IMR-90 (cell line): ENCODE measurements at regions not wholly inside any gene's neighbourhood (a gene's known extent, or its start where the extent isn't known, plus 50 kb on each side); places are given as distances from the start of the nearest gene placed in this dataset.
A peak's percentile ranks its signal among the peaks of the same experiment; 100 is the strongest.

Experiments
- ATAC-seq: fragments of 200-7000 bp; cut with Tn5 transposase; 2 replicates; pipeline ENCODE4 v1.9.1; 2020; ENCODE audit warnings: low read depth, mild to moderate bottlenecking, moderate library complexity
- BruUV-seq: library from RNA; stranded (reverse); fragments of 400-500 nt; replicated peaks from 2 replicates; lab custom pipeline; 2021; lab: Mats Ljungman, UMichigan
- CTCF ChIA-PET: fragments of 300-600 bp; formaldehyde crosslinking; extraction: SDS; loops from one replicate; lab custom pipeline; 2021; ENCODE audit warnings: antibody characterized with exemption; lab: Yijun Ruan, JAX
- POLR2A ChIA-PET: fragments of 300-600 bp; sonication (Branson Sonifier 250); formaldehyde crosslinking; loops from one replicate; lab custom pipeline; 2022; ENCODE audit warnings: antibody characterized with exemption; ENCODE audit not compliant: unreplicated experiment; lab: Charles Lee
- DNase-seq: peaks from one replicate; pipeline ENCODE4 v3.0.0; 2013
- H2AFZ ChIP-seq: replicated peaks from 2 replicates; pipeline ENCODE3; 2013; ENCODE audit warnings: low read length, mild to moderate bottlenecking; ENCODE audit not compliant: poor library complexity
- H2AK5ac ChIP-seq: 2 replicates; pipeline ENCODE4 v1.6.1; 2013; ENCODE audit warnings: low read depth, low read length, inconsistent platforms
- H2AK9ac ChIP-seq: replicated peaks from 2 replicates; pipeline ENCODE3; 2013; ENCODE audit warnings: mild to moderate bottlenecking, low read depth, low read length, moderate library complexity; ENCODE audit not compliant: poor library complexity
- H2BK120ac ChIP-seq: 2 replicates; pipeline ENCODE4 v1.6.1; 2013; ENCODE audit warnings: low read depth, low read length, inconsistent platforms
- H2BK15ac ChIP-seq: 3 replicates; pipeline ENCODE4 v1.6.1; 2013; ENCODE audit warnings: low read depth, low read length, inconsistent platforms
- H2BK20ac ChIP-seq: 2 replicates; pipeline ENCODE4 v1.6.1; 2013; ENCODE audit warnings: low read depth, mild to moderate bottlenecking, inconsistent platforms, low read length, moderate library complexity
- H2BK5ac ChIP-seq: 2 replicates; pipeline ENCODE4 v1.6.1; 2013; ENCODE audit warnings: mild to moderate bottlenecking, low read depth, low read length, inconsistent platforms; ENCODE audit not compliant: poor library complexity, severe bottlenecking
- H3K14ac ChIP-seq: replicated peaks from 2 replicates; pipeline ENCODE4 v1.6.1; 2013; ENCODE audit warnings: low read depth, low read length, inconsistent platforms
- H3K18ac ChIP-seq: 2 replicates; pipeline ENCODE4 v1.6.1; 2013; ENCODE audit warnings: low read depth, low read length, control low read depth
- H3K23ac ChIP-seq: 2 replicates; pipeline ENCODE4 v1.6.1; 2013; ENCODE audit warnings: low read depth, low read length, inconsistent platforms
- H3K27ac ChIP-seq: 2 replicates; pipeline ENCODE4 v1.5.1; 2013; ENCODE audit warnings: mild to moderate bottlenecking, control low read depth, low read length; ENCODE audit not compliant: insufficient read depth
- H3K27me3 ChIP-seq: 2 replicates; pipeline ENCODE4 v1.6.1; 2013; ENCODE audit warnings: low read length; ENCODE audit not compliant: control insufficient read depth, insufficient read depth
- H3K36me3 ChIP-seq: 2 replicates; pipeline ENCODE4 v1.6.1; 2013; ENCODE audit warnings: low read length, mixed read lengths; ENCODE audit not compliant: control insufficient read depth, insufficient read depth
- H3K4ac ChIP-seq: 2 replicates; pipeline ENCODE4 v1.6.1; 2013; ENCODE audit warnings: low read depth, low read length, inconsistent platforms
- H3K4me1 ChIP-seq: 2 replicates; pipeline ENCODE4 v1.6.1; 2013; ENCODE audit warnings: low read length, mixed read lengths; ENCODE audit not compliant: control insufficient read depth, insufficient read depth
- H3K4me2 ChIP-seq: 2 replicates; pipeline ENCODE4 v1.6.1; 2013; ENCODE audit warnings: low read depth, mild to moderate bottlenecking, control low read depth, low read length, moderate library complexity
- H3K4me3 ChIP-seq: 2 replicates; pipeline ENCODE4 v1.5.1; 2013; ENCODE audit warnings: low read depth, mild to moderate bottlenecking, control low read depth, low read length, moderate library complexity; ENCODE audit not compliant: insufficient read depth
- H3K56ac ChIP-seq: 2 replicates; pipeline ENCODE4 v1.6.1; 2013; ENCODE audit warnings: low read length, inconsistent platforms; ENCODE audit not compliant: insufficient read depth; ENCODE audit errors: extremely low read depth
- H3K79me1 ChIP-seq, 2 experiments: 2 replicates each; pipeline ENCODE4 v1.6.1; 2013; ENCODE audit warnings: low read length in 2 of 2, inconsistent platforms in 1 of 2, low read depth in 1 of 2
- H3K9ac ChIP-seq: 2 replicates; pipeline ENCODE4 v1.6.1; 2013; ENCODE audit warnings: low read depth, low read length, control low read depth
- H3K9me1 ChIP-seq: 2 replicates; pipeline ENCODE4 v1.6.1; 2013; ENCODE audit warnings: low read length, inconsistent platforms; ENCODE audit not compliant: insufficient read depth
- H3K9me3 ChIP-seq: 2 replicates; pipeline ENCODE4 v1.6.1; 2013; ENCODE audit warnings: low read length; ENCODE audit not compliant: control insufficient read depth, insufficient read depth
- H4K20me1 ChIP-seq: 2 replicates; pipeline ENCODE4 v1.6.1; 2013; ENCODE audit warnings: low read length, inconsistent platforms; ENCODE audit not compliant: insufficient read depth
- H4K5ac ChIP-seq: 2 replicates; pipeline ENCODE4 v1.6.1; 2013; ENCODE audit warnings: mild to moderate bottlenecking, low read depth, low read length, control low read depth
- H4K8ac ChIP-seq, 2 experiments: 2 replicates each; pipeline ENCODE4 v1.6.1; 2013; ENCODE audit warnings: low read depth in 2 of 2, low read length in 2 of 2, control low read depth in 1 of 2, inconsistent platforms in 1 of 2
- H4K91ac ChIP-seq: 2 replicates; pipeline ENCODE4 v1.6.1; 2013; ENCODE audit warnings: low read depth, low read length, inconsistent platforms; ENCODE audit not compliant: insufficient read depth
- CHD1 ChIP-seq: IDR thresholded peaks from 2 replicates; pipeline ENCODE4 v1.6.1; 2012; ENCODE audit warnings: low read depth, low read length, improper control_type of control experiment
- FOS ChIP-seq: fragments of 150-350 bp; IDR thresholded peaks from 2 replicates; pipeline ENCODE4 v1.6.1; 2016; ENCODE audit warnings: low read depth, low read length
- MAFK ChIP-seq: IDR thresholded peaks from 2 replicates; pipeline ENCODE4 v1.6.1; 2012; ENCODE audit warnings: low read depth, low read length, improper control_type of control experiment
- MXI1 ChIP-seq: IDR thresholded peaks from 2 replicates; pipeline ENCODE4 v1.6.1; 2012; ENCODE audit warnings: low read depth, mild to moderate bottlenecking, low read length, moderate library complexity, borderline replicate concordance
- POLR2A ChIP-seq: IDR thresholded peaks from 2 replicates; pipeline ENCODE4 v1.6.1; 2012; ENCODE audit warnings: mild to moderate bottlenecking, low read depth, low read length
- RAD21 ChIP-seq: IDR thresholded peaks from 2 replicates; pipeline ENCODE4 v1.6.1; 2012; ENCODE audit warnings: low read length, improper control_type of control experiment
- RCOR1 ChIP-seq: IDR thresholded peaks from 2 replicates; pipeline ENCODE4 v1.6.1; 2012; ENCODE audit warnings: mild to moderate bottlenecking, low read length, improper control_type of control experiment; ENCODE audit not compliant: insufficient replicate concordance
- RFX5 ChIP-seq: IDR thresholded peaks from 2 replicates; pipeline ENCODE4 v1.8.0; 2012; ENCODE audit warnings: low read depth, mild to moderate bottlenecking, low read length, moderate library complexity
- SMC3 ChIP-seq: fragments of 150-350 bp; IDR thresholded peaks from 2 replicates; pipeline ENCODE4 v1.6.1; 2016; ENCODE audit warnings: low read depth, mild to moderate bottlenecking, antibody characterized with exemption, low read length, moderate library complexity
- WGBS, 2 experiments: methylation state at CpG; one replicate each; pipeline versions ENCODE4 v1.1.5 to v1.1.7; 2013; ENCODE audit warnings: missing lambda C conversion rate in 2 of 2; ENCODE audit not compliant: insufficient read length in 1 of 2; ENCODE audit errors: extremely low coverage in 2 of 2; 5-methylcytosine and 5-hydroxymethylcytosine counted together
- dilution Hi-C: fragments of 300-500 bp; cut with HindIII; formaldehyde crosslinking; loops from one replicate; pipeline ENCODE4 v1.14.3; 2018; ENCODE audit warnings: low sequenced_read_pairs; ENCODE audit not compliant: unreplicated experiment
- in situ Hi-C: fragments of 300-500 bp; cut with MboI; formaldehyde crosslinking; loops from 3 replicates; pipeline ENCODE4 v1.14.3; 2019; ENCODE audit warnings: low sequenced_read_pairs, inconsistent platforms, mixed read lengths
- intact Hi-C: fragments of 100-400 bp; cut with micrococcal nuclease; formaldehyde crosslinking; loops from 2 replicates; pipeline ENCODE4 v1.10.0; 2022
- TF ChIP-seq, protein P1 (sequence below): fragments of 150-350 bp; IDR thresholded peaks from 2 replicates; pipeline ENCODE4 v1.6.1; 2016; ENCODE audit warnings: low read depth, mild to moderate bottlenecking, low read length, moderate library complexity, borderline replicate concordance
- TF ChIP-seq, protein P2 (sequence below): conservative IDR thresholded peaks from 2 replicates; pipeline ENCODE4 v1.5.1; 2012; ENCODE audit warnings: mild to moderate bottlenecking, low read depth, low read length, improper control_type of control experiment

DNA sequence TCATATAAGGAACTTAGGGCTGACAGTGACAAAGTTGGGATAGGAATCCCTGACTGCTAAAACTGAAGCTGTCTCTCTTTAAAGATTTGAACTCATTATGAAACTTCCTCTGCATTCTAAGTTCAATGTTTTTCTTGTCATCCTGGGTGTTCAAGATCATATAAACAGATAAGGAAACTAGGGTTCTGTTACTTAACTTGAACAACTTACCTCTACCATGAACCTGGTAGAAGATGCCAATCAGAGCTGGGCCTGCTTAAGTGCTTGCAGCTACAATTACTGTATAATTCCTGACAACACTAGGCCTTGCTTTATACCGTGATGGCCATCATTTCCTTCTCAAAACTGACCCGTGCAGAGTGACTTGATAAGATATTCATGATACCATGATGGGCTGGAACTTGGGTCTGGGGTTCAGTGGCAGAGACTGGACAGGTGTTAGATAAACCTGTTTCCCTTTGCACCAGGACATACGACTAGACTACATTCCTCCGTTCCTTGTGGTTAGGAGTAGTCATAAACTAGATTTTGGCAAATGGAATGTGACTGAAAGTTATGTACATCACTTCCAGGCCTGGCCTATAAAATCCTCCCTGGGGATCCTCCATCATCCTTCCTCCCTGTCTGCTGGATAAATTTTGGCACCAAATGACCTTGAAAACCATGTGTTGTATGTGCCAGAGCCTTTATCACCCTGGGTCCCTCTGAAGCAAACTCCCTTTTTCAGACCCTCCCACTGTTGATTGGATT lies 172.2 kb upstream of the PRICKLE1 start:
- Histone ChIP-seq H3K27ac (no peak overlapping the region), H2BK20ac (0 out of 2 replicates have a peak overlapping the region, but pooled peaks have one; percentile 14), H3K4me3 (no peak overlapping the region), H3K4me1 (peaks cover 12% of the 10 kb centered on the region), H3K14ac (no peak overlapping the region; the same call in 1 of the 2 replicates), H2AK5ac (no peak overlapping the region), H4K5ac (no peak overlapping the region), H3K56ac (no peak overlapping the region), H3K4ac (no peak overlapping the region), H3K36me3 (no peaks in the 10 kb centered on the region), H4K91ac (no peak overlapping the region), H3K79me1 (no peaks in the 10 kb centered on the region), H3K18ac (no peak overlapping the region), H2AK9ac (no peak overlapping the region), H3K9me1 (peaks cover 6% of the 10 kb centered on the region; the same call in 1 of the 2 replicates), H3K9ac (no peak overlapping the region), H3K9me3 (no peaks in the 10 kb centered on the region), H4K8ac (no peak overlapping the region), H2BK15ac (no peak overlapping the region), H2AFZ (no peak overlapping the region), H2BK5ac (no peak overlapping the region), H2BK120ac (no peak overlapping the region), H3K23ac (no peak overlapping the region), H3K27me3 (no peaks in the 10 kb centered on the region), H3K4me2 (no peak overlapping the region), H4K20me1 (no peaks in the 10 kb centered on the region)
- in situ Hi-C loops (no loop called here), dilution Hi-C loops (no loop called here), intact Hi-C loops (no loop called here)
- no peak for ATAC-seq
- POLR2A ChIA-PET: interaction anchor here (0.5 kb wide), 1 partner anchor 223 kb away, joined by 10 read pairs; no protein-coding TSS in a partner anchor
- TF ChIP-seq RCOR1 (no peak), MXI1 (no peak), FOS (no peak), POLR2A (no peak), RFX5 (no peak), SMC3 (no peak), CHD1 (no peak), RAD21 (no peak), MAFK (no peak)
- TF ChIP-seq, protein P1, sequence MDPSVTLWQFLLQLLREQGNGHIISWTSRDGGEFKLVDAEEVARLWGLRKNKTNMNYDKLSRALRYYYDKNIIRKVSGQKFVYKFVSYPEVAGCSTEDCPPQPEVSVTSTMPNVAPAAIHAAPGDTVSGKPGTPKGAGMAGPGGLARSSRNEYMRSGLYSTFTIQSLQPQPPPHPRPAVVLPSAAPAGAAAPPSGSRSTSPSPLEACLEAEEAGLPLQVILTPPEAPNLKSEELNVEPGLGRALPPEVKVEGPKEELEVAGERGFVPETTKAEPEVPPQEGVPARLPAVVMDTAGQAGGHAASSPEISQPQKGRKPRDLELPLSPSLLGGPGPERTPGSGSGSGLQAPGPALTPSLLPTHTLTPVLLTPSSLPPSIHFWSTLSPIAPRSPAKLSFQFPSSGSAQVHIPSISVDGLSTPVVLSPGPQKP: no peak
- TF ChIP-seq, protein P2, sequence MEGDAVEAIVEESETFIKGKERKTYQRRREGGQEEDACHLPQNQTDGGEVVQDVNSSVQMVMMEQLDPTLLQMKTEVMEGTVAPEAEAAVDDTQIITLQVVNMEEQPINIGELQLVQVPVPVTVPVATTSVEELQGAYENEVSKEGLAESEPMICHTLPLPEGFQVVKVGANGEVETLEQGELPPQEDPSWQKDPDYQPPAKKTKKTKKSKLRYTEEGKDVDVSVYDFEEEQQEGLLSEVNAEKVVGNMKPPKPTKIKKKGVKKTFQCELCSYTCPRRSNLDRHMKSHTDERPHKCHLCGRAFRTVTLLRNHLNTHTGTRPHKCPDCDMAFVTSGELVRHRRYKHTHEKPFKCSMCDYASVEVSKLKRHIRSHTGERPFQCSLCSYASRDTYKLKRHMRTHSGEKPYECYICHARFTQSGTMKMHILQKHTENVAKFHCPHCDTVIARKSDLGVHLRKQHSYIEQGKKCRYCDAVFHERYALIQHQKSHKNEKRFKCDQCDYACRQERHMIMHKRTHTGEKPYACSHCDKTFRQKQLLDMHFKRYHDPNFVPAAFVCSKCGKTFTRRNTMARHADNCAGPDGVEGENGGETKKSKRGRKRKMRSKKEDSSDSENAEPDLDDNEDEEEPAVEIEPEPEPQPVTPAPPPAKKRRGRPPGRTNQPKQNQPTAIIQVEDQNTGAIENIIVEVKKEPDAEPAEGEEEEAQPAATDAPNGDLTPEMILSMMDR: no peak
- BruUV-seq: no TSS peak
- CTCF ChIA-PET: interaction anchor here (0.5 to 0.7 kb wide), 3 partner anchors 106 to 213 kb away, joined by 3 to 4 read pairs (median 3); no protein-coding TSS in a partner anchor
- no CpG with 5 or more reads among the region's 4 CpGs for WGBS, 2 experiments
- no peak for DNase-seq
